ENCODE measurements at regions not wholly inside any gene's neighbourhood (a gene's known extent, or its start where the extent isn't known, plus 50 kb on each side); places are given as distances from the start of the nearest gene placed in this dataset.

DNA sequence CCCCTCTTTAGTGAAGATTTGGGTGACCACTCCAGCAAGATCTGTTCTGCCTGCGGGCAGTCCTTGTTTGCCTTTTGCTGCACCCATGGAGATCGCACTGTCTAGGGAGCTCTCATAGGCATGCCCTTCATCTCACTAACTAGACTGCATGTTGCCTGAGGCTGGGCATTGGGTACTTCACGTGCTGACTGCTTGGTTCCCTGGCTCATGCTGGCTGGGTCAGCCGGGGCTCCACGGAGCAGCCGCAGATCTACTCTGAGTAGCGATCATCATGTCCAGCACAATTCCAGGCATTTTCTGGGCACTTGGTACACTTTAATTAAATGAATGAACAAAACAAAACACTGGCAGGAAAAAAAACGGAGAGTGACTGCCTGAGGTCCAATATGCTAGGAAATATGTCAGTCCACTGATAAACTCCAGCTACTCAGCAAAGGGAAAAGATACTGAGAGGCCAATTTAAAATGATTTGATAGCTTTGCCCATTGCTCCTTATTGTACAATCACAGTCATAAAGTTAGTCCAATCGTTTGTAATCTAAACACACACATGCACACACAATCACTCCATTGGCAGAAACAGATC lies 220.3 kb downstream of the C1D start:
- H3K4me2 ChIP-seq, result no peak overlapping the region
- no peaks in the 10 kb centered on the region for H3F3A ChIP-seq (replicated peaks; ENCODE audit: low read depth)
- no peak overlapping the region for H3K4me3 ChIP-seq
- ATAC-seq (no peak), DNase-seq (ENCODE audit: low spot score) (no peak)
- H3K27ac ChIP-seq (ENCODE audit: low read depth), result no peak overlapping the region
- TF ChIP-seq ZNF114 (CRISPR knock-in tag; IDR thresholded peaks at IDR 0.05), result no peak
- TF ChIP-seq, protein P1, sequence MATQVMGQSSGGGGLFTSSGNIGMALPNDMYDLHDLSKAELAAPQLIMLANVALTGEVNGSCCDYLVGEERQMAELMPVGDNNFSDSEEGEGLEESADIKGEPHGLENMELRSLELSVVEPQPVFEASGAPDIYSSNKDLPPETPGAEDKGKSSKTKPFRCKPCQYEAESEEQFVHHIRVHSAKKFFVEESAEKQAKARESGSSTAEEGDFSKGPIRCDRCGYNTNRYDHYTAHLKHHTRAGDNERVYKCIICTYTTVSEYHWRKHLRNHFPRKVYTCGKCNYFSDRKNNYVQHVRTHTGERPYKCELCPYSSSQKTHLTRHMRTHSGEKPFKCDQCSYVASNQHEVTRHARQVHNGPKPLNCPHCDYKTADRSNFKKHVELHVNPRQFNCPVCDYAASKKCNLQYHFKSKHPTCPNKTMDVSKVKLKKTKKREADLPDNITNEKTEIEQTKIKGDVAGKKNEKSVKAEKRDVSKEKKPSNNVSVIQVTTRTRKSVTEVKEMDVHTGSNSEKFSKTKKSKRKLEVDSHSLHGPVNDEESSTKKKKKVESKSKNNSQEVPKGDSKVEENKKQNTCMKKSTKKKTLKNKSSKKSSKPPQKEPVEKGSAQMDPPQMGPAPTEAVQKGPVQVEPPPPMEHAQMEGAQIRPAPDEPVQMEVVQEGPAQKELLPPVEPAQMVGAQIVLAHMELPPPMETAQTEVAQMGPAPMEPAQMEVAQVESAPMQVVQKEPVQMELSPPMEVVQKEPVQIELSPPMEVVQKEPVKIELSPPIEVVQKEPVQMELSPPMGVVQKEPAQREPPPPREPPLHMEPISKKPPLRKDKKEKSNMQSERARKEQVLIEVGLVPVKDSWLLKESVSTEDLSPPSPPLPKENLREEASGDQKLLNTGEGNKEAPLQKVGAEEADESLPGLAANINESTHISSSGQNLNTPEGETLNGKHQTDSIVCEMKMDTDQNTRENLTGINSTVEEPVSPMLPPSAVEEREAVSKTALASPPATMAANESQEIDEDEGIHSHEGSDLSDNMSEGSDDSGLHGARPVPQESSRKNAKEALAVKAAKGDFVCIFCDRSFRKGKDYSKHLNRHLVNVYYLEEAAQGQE (IDR thresholded peaks at IDR 0.05; ENCODE audit: unreplicated experiment), result no peak
- Mint-ChIP-seq H3K9me3 (no peaks in the 10 kb centered on the region), H3K27ac (no peak overlapping the region), H3K4me3 (no peak overlapping the region), H3K27me3 (ENCODE audit: insufficient read depth, low read depth, poor library complexity) (peaks cover 2% of the 10 kb centered on the region), H3K4me1 (peaks cover 11% of the 10 kb centered on the region; the same call in 2 of the 3 replicates), H3K36me3 (ENCODE audit: low read depth) (no peaks in the 10 kb centered on the region)
- H3K9me2 ChIP-seq (ENCODE audit: insufficient read depth), result no peaks in the 10 kb centered on the region
- H3K27me3 ChIP-seq (ENCODE audit: insufficient read depth), result no peaks in the 10 kb centered on the region
- no peaks in the 10 kb centered on the region for H3K79me2 ChIP-seq (replicated peaks; ENCODE audit: insufficient read depth)
- no peaks in the 10 kb centered on the region for H4K20me1 ChIP-seq (replicated peaks; ENCODE audit: insufficient read depth)
- H2AFZ ChIP-seq, result peak overlapping the region; percentile 43; the same call in 1 of the 2 replicates
- H3K4me1 ChIP-seq (ENCODE audit: insufficient read depth), result peaks cover 7% of the 10 kb centered on the region; the same call in 1 of the 2 replicates
- no peaks in the 10 kb centered on the region for H3K36me3 ChIP-seq (ENCODE audit: insufficient read depth)

DNA sequence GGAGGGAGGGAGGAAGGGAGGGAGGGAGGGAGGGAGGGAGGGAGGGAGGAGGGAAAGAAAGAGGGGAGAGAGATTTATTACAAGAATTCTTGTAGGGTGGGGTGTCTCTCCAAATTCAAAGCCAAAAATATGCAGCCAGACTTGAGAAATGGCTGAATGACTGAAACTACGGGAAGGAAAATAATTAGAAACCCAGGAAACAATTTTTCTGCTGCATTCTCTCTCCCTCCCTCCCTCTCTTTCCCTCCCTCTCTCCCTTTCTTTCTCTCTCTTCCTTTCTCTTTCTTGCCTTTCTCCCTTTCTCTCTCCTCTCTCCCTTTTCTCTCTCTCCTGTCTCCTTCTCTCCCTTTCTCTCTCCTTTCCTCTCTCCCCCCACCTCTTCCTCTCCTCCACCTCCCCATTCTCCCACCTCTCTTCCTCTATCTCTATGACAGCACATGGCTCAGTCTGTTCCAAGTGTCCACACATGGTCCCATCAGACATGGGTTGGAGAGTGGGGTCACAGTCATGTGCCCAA lies 218.7 kb downstream of the C1D start:
- H3K27me3 Mint-ChIP-seq (ENCODE audit: insufficient read depth, low read depth, poor library complexity), result peaks cover 2% of the 10 kb centered on the region
- peaks cover 11% of the 10 kb centered on the region; the same call in 2 of the 3 replicates for H3K4me1 Mint-ChIP-seq
- TF ChIP-seq POLR2AphosphoS5 (IDR thresholded peaks at IDR 0.05; ENCODE audit: low read depth) (no peak), ZNF114 (CRISPR knock-in tag; IDR thresholded peaks at IDR 0.05) (no peak), JUNB (IDR thresholded peaks at IDR 0.05; ENCODE audit: unreplicated experiment) (no peak)
- Histone ChIP-seq H2AFZ (peak overlapping the region; percentile 78; the same call in 1 of the 2 replicates), H3K36me3 (ENCODE audit: insufficient read depth) (no peaks in the 10 kb centered on the region), H3K9me2 (ENCODE audit: insufficient read depth) (no peaks in the 10 kb centered on the region), H4K20me1 (replicated peaks; ENCODE audit: insufficient read depth) (no peaks in the 10 kb centered on the region), H3K79me2 (replicated peaks; ENCODE audit: insufficient read depth) (no peaks in the 10 kb centered on the region), H3K4me2 (no peak overlapping the region), H3K4me1 (ENCODE audit: insufficient read depth) (peaks cover 7% of the 10 kb centered on the region; the same call in 1 of the 2 replicates), H3K27me3 (ENCODE audit: insufficient read depth) (no peaks in the 10 kb centered on the region), H3F3A (replicated peaks; ENCODE audit: low read depth) (no peaks in the 10 kb centered on the region), H3K4me3 (no peak overlapping the region), H3K27ac (ENCODE audit: low read depth) (no peak overlapping the region)
- H3K27ac Mint-ChIP-seq, result no peak overlapping the region
- no peaks in the 10 kb centered on the region for H3K9me3 Mint-ChIP-seq
- ATAC-seq (no peak), DNase-seq (ENCODE audit: low spot score) (no peak)
- H3K36me3 Mint-ChIP-seq (ENCODE audit: low read depth), result no peaks in the 10 kb centered on the region
- no peak overlapping the region for H3K4me3 Mint-ChIP-seq

DNA sequence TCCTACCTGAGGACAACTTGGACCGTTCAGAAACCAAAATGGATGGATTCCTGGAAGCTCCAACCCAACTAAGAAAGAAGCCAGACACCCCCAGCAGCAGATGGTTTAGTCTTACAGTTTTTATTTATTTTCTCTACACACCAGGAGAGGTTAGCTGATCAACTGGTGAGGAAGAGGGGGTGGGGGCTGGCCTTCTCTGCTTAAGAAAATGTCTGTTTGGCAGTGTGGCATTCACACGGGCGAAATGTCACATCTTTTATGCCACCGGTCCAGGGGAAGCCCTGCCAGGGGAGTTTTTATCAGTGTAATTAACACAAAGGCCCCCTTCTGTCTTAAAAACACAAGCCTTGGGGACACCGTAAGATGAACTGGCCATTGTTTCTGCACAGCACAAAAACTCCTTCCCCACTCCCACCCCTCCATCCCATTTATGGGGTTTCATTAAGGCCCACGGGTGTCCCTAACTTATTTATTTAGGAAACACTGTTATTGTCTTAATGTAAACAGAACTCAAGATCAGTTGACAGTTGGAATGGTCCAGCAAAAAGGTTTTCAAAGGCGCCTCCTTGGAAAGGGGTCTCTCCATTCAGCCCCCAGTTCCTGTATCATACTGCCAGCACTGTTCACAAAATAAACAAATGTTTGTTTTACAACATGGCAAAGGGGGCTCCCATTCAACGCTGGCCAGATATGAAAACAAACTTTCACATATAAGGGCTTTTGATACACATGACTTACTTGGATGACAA lies 217.0 kb downstream of the C1D start:
- peaks cover 11% of the 10 kb centered on the region; the same call in 2 of the 3 replicates for H3K4me1 Mint-ChIP-seq
- H3K27me3 Mint-ChIP-seq (ENCODE audit: insufficient read depth, low read depth, poor library complexity), result peaks cover 2% of the 10 kb centered on the region
- Histone ChIP-seq H4K20me1 (replicated peaks; ENCODE audit: insufficient read depth) (no peaks in the 10 kb centered on the region), H3F3A (replicated peaks; ENCODE audit: low read depth) (no peaks in the 10 kb centered on the region), H2AFZ (peak overlapping the region; percentile 75), H3K27ac (ENCODE audit: low read depth) (no peak overlapping the region), H3K4me2 (peak overlapping the region; percentile 53; the same call in 1 of the 2 replicates), H3K9me2 (ENCODE audit: insufficient read depth) (no peaks in the 10 kb centered on the region), H3K4me1 (ENCODE audit: insufficient read depth) (peaks cover 7% of the 10 kb centered on the region; the same call in 1 of the 2 replicates), H3K36me3 (ENCODE audit: insufficient read depth) (no peaks in the 10 kb centered on the region), H3K4me3 (no peak overlapping the region), H3K79me2 (replicated peaks; ENCODE audit: insufficient read depth) (no peaks in the 10 kb centered on the region), H3K27me3 (ENCODE audit: insufficient read depth) (no peaks in the 10 kb centered on the region)
- H3K4me3 Mint-ChIP-seq, result no peak overlapping the region
- no peaks in the 10 kb centered on the region for H3K9me3 Mint-ChIP-seq
- ATAC-seq (no peak), DNase-seq (ENCODE audit: low spot score) (no peak)
- no peak overlapping the region for H3K27ac Mint-ChIP-seq
- H3K36me3 Mint-ChIP-seq (ENCODE audit: low read depth), result no peaks in the 10 kb centered on the region
